Progenitor cell of endocrine pancreas (in vitro differentiated cells): ENCODE measurements at regions not wholly inside any gene's neighbourhood (a gene's known extent, or its start where the extent isn't known, plus 50 kb on each side); places are given as distances from the start of the nearest gene placed in this dataset.
A peak's percentile ranks its signal among the peaks of the same experiment; 100 is the strongest.
"Not testable (repeated sequence)": the region's sequence is repeated elsewhere in the genome, so short reads cannot be mapped to it uniquely, and the experiment has no call there.

ENCODE experiments used
- DNase-seq: peaks from one replicate; pipeline ENCODE4 v3.0.0; 2021; ENCODE audit warnings: low spot score; ENCODE audit not compliant: unreplicated experiment
- H3K27ac Mint-ChIP-seq: 2 replicates; pipeline ENCODE4 v1.8.0; 2021; ENCODE audit warnings: mild to moderate bottlenecking, moderate library complexity, mixed read lengths
- H3K27me3 Mint-ChIP-seq: 2 replicates; pipeline ENCODE4 v1.8.0; 2021; ENCODE audit warnings: mixed read lengths
- H3K36me3 Mint-ChIP-seq: 2 replicates; pipeline ENCODE4 v1.8.0; 2022; ENCODE audit warnings: mixed read lengths; ENCODE audit not compliant: insufficient read depth
- H3K4me1 Mint-ChIP-seq: 2 replicates; pipeline ENCODE4 v1.8.0; 2021; ENCODE audit warnings: low read depth, mixed read lengths
- H3K4me3 Mint-ChIP-seq: 2 replicates; pipeline ENCODE4 v1.8.0; 2021; ENCODE audit warnings: low read depth, mild to moderate bottlenecking, moderate library complexity, mixed read lengths
- H3K9me3 Mint-ChIP-seq: 2 replicates; pipeline ENCODE4 v1.8.0; 2021; ENCODE audit warnings: low read depth, mixed read lengths
- TF ChIP-seq, protein P1 (sequence below): fragments of 200-600 bp; sonication (generic); IDR thresholded peaks from one replicate; pipeline ENCODE4 v1.5.0; 2021; ENCODE audit warnings: antibody characterized with exemption, mild to moderate bottlenecking; ENCODE audit not compliant: unreplicated experiment

DNA sequence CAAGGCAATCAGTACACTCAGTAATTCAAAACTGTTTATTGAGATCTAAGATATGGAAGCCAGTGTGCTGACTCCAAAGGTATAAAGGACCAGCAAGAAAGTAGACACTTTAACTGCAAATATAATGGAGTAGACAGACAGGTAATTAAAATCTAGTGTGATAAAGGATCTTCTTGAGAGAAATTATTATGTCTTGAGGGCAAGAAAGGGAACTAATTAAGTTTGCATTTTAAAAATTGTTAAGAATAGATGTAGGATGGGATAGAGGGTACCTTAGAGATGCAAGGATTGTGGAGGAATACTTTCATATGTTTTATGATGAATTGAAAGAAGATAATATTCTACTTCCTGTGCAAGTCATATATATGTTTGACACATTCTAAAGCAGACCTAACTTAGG, 825.3 kb downstream of the LTN1 start:
- H3K4me1 Mint-ChIP-seq, result no peaks in the 10 kb centered on the region
- no peak overlapping the region for H3K4me3 Mint-ChIP-seq
- peaks cover 18% of the 10 kb centered on the region for H3K27me3 Mint-ChIP-seq
- no peak for DNase-seq
- H3K36me3 Mint-ChIP-seq, result no peaks in the 10 kb centered on the region
- TF ChIP-seq, protein P1, sequence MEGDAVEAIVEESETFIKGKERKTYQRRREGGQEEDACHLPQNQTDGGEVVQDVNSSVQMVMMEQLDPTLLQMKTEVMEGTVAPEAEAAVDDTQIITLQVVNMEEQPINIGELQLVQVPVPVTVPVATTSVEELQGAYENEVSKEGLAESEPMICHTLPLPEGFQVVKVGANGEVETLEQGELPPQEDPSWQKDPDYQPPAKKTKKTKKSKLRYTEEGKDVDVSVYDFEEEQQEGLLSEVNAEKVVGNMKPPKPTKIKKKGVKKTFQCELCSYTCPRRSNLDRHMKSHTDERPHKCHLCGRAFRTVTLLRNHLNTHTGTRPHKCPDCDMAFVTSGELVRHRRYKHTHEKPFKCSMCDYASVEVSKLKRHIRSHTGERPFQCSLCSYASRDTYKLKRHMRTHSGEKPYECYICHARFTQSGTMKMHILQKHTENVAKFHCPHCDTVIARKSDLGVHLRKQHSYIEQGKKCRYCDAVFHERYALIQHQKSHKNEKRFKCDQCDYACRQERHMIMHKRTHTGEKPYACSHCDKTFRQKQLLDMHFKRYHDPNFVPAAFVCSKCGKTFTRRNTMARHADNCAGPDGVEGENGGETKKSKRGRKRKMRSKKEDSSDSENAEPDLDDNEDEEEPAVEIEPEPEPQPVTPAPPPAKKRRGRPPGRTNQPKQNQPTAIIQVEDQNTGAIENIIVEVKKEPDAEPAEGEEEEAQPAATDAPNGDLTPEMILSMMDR, result no peak
- H3K27ac Mint-ChIP-seq, result no peak overlapping the region
- no peaks in the 10 kb centered on the region for H3K9me3 Mint-ChIP-seq

DNA sequence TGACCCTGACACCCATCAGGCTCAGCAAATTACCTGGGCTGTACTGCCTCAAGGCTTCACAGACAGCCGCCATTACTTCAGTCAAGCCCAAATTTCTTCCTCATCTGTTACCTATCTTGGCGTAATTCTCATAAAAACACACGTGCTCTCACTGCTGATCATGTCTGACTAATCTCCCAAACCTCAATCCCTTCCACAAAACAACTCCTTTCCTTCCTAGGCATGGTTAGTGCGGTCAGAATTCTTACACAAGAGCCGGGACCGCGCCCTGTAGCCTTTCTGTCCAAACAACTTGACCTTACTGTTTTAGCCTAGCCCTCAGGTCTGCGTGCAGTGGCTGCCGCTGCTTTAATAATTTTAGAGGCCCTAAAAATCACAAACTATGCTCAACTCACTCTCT, 828.2 kb downstream of the LTN1 start:
- not testable (repeated sequence) for H3K9me3 Mint-ChIP-seq, H3K4me1 Mint-ChIP-seq, H3K36me3 Mint-ChIP-seq, H3K27ac Mint-ChIP-seq, H3K4me3 Mint-ChIP-seq, DNase-seq
- H3K27me3 Mint-ChIP-seq, result peaks cover 28% of the 10 kb centered on the region

DNA sequence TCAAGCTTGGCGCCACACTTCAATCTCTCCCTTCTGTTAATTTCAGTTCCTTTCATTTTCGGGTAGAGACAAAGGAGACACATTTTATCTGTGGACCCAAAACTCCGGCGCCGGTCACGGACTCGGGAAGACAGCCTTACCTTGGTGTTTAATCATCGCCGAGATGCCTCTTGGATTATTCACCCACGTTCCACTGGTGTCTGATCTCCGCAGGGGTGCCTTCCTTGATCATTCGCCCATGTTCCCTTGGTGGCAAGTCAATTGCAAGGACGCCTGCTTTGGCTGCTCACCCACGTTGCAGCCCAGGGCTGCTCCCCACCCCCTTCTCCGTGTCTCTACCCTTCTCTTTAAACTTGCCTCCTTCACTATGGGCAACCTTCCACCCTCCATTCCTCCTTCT, 830.6 kb downstream of the LTN1 start:
- not testable (repeated sequence) for H3K27ac Mint-ChIP-seq, DNase-seq, H3K4me1 Mint-ChIP-seq, H3K9me3 Mint-ChIP-seq, H3K36me3 Mint-ChIP-seq
- Mint-ChIP-seq H3K27me3 (peaks cover 28% of the 10 kb centered on the region), H3K4me3 (peak overlapping the region; percentile 27)

DNA sequence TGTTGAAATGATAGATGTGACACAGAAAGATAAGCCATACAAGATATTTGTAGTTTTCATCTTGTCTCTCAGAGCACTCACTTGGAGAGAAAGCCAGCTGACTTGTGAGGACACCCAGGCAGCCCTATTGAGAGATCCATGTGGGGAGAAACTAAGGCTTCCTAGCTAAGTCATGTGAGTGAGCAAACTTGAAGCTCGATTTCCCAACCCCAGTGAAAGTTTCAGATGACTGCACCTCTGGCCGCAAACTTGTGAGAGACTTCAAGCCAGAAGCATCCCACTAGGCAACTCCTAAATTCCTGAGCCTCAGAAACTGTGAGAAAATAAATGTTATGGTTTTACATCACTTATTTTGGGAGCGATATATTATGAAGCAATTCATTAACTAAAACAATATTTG, 832.3 kb downstream of the LTN1 start:
- TF ChIP-seq, protein P1, result no peak
- Mint-ChIP-seq H3K36me3 (no peaks in the 10 kb centered on the region), H3K9me3 (no peaks in the 10 kb centered on the region), H3K27me3 (peaks cover 25% of the 10 kb centered on the region), H3K4me3 (no peak overlapping the region), H3K27ac (no peak overlapping the region), H3K4me1 (peaks cover 1% of the 10 kb centered on the region)
- no peak for DNase-seq

DNA sequence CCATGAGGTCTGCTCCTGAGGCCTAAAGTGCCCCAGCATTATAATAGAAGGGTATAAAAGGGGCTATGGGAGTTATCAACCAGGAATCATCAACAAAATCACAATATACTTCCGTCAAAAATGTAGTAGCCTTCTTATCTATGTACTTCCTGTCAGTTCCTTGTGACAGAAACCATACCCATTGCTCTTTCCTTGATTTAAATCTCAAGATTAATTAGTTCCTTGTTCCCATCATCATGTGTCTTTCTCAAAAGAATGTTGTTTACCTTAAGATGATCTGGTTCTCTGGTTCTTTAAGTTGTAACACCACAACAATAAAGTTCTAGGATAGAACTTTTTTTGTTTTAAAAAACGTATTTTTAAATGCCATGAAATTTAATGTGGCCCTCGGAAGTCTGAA, 833.3 kb downstream of the LTN1 start:
- H3K4me1 Mint-ChIP-seq, result peaks cover 1% of the 10 kb centered on the region
- H3K9me3 Mint-ChIP-seq, result no peaks in the 10 kb centered on the region
- no peak overlapping the region for H3K27ac Mint-ChIP-seq
- peaks cover 25% of the 10 kb centered on the region for H3K27me3 Mint-ChIP-seq
- no peak overlapping the region for H3K4me3 Mint-ChIP-seq
- TF ChIP-seq, protein P1, result no peak
- DNase-seq, result no peak
- H3K36me3 Mint-ChIP-seq, result no peaks in the 10 kb centered on the region

DNA sequence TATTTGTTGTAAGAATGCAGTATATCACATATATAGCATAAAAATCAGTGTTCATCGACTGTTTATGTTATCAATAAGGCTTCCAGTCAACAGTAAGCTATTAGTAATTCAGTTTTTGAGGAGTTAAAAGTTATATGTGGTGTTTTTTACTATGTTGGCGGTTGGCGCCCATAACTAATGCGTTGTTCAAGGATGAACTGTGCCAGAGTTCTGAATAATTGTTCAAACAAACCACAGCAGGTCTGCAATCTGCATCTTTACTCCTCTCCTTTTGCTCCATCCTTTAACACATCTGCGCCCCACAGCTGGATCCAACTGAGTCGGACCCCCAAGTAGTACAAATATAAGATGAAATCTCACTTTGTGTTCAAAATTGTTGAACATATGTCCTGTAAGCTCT, 836.1 kb downstream of the LTN1 start:
- H3K4me3 Mint-ChIP-seq, result no peak overlapping the region
- H3K27me3 Mint-ChIP-seq, result peaks cover 2% of the 10 kb centered on the region

More for the DNA sequence above, 836.1 kb downstream of the LTN1 start:
- TF ChIP-seq, protein P1, result no peak
- no peak for DNase-seq
- Mint-ChIP-seq H3K36me3 (no peaks in the 10 kb centered on the region), H3K4me1 (no peaks in the 10 kb centered on the region), H3K9me3 (no peaks in the 10 kb centered on the region), H3K27ac (no peak overlapping the region)
